ENCODE measurements at regions not wholly inside any gene's neighbourhood (a gene's known extent, or its start where the extent isn't known, plus 50 kb on each side); places are given as distances from the start of the nearest gene placed in this dataset.
A peak's percentile ranks its signal among the peaks of the same experiment; 100 is the strongest.

GRCh38 chr12:115382681-115383080, 698.7 kb upstream of the TBX3 start:
- Histone ChIP-seq H3K9me3 (ENCODE audit: insufficient read depth, low read depth, low read length) (peaks cover 2% of the 10 kb centered on the region), H2BK120ac (ENCODE audit: insufficient read depth, low read length, poor library complexity) (no peak overlapping the region), H3K27me3 (ENCODE audit: insufficient read depth, low read length) (no peaks in the 10 kb centered on the region), H2BK12ac (ENCODE audit: low read length) (no peak overlapping the region), H4K91ac (ENCODE audit: low read depth, low read length) (no peak overlapping the region), H3K27ac (ENCODE audit: low read depth, low read length) (no peak overlapping the region), H3K4ac (ENCODE audit: low read depth, low read length) (no peak overlapping the region), H3K79me2 (ENCODE audit: control insufficient read depth, insufficient read depth, low read length, poor library complexity) (no peaks in the 10 kb centered on the region), H3K4me2 (ENCODE audit: low read length) (no peak overlapping the region), H3K23ac (ENCODE audit: low read length) (no peak overlapping the region), H4K12ac (ENCODE audit: low read depth, low read length) (no peak overlapping the region), H3K18ac (ENCODE audit: low read length) (no peak overlapping the region), H3K9ac (ENCODE audit: low read length) (no peak overlapping the region), H2AFZ (ENCODE audit: insufficient read depth, low read length, poor library complexity) (no peak overlapping the region), H3K36me3 (ENCODE audit: control insufficient read depth in 1 of 2, insufficient read depth in 2 of 2, low read length in 2 of 2) (no peaks in the 10 kb centered on the region), H3K14ac (ENCODE audit: low read length) (no peak overlapping the region), H4K8ac (ENCODE audit: low read depth, low read length) (no peak overlapping the region), H2BK5ac (ENCODE audit: low read depth, low read length, poor library complexity) (no peak overlapping the region), H3K4me3 (ENCODE audit: low read depth, low read length) (no peak overlapping the region), H2AK5ac (ENCODE audit: low read length) (peak overlapping the region; percentile 44), H3K79me1 (ENCODE audit: low read length) (peaks cover 5% of the 10 kb centered on the region), H3K4me1 (ENCODE audit: control insufficient read depth in 1 of 2, insufficient read depth in 2 of 2, low read length in 2 of 2) (peaks cover 5 to 11% of the 10 kb centered on the region in 2 experiments)
- WGBS (ENCODE audit: extremely low coverage, insufficient coverage, insufficient read length), result no CpG with 5 or more reads among the region's 5 CpGs
- no peak for DNase-seq

- H3K36me3 ChIP-seq (ENCODE audit: control insufficient read depth in 1 of 2, insufficient read depth in 2 of 2, low read length in 2 of 2), result no peaks in the 10 kb centered on the region
- no peak overlapping the region for H2BK5ac ChIP-seq (ENCODE audit: low read depth, low read length, poor library complexity)
- H3K27ac ChIP-seq (ENCODE audit: low read depth, low read length), result no peak overlapping the region
- no peak for DNase-seq
- H3K4me2 ChIP-seq (ENCODE audit: low read length), result no peak overlapping the region
- H3K23ac ChIP-seq (ENCODE audit: low read length), result no peak overlapping the region
- no peak overlapping the region for H3K4ac ChIP-seq (ENCODE audit: low read depth, low read length)
- H3K4me3 ChIP-seq (ENCODE audit: low read depth, low read length), result no peak overlapping the region
- H2BK12ac ChIP-seq (ENCODE audit: low read length), result peak overlapping the region; percentile 39
- WGBS (ENCODE audit: extremely low coverage, insufficient coverage, insufficient read length), result no CpG with 5 or more reads among the region's 9 CpGs
- no peak overlapping the region for H3K18ac ChIP-seq (ENCODE audit: low read length)
- peak overlapping the region; percentile 35 for H4K91ac ChIP-seq (ENCODE audit: low read depth, low read length)
- no peak overlapping the region for H3K9ac ChIP-seq (ENCODE audit: low read length)
- H4K8ac ChIP-seq (ENCODE audit: low read depth, low read length), result no peak overlapping the region
- peaks cover 14% of the 10 kb centered on the region for H3K79me1 ChIP-seq (ENCODE audit: low read length)
- H3K27me3 ChIP-seq (ENCODE audit: insufficient read depth, low read length), result no peaks in the 10 kb centered on the region
- no peak overlapping the region for H4K12ac ChIP-seq (ENCODE audit: low read depth, low read length)
- H3K9me3 ChIP-seq (ENCODE audit: insufficient read depth, low read depth, low read length), result no peaks in the 10 kb centered on the region
- peaks cover 2% of the 10 kb centered on the region for H3K79me2 ChIP-seq (ENCODE audit: control insufficient read depth, insufficient read depth, low read length, poor library complexity)
- H2AFZ ChIP-seq (ENCODE audit: insufficient read depth, low read length, poor library complexity), result no peak overlapping the region
- no peak overlapping the region for H2AK5ac ChIP-seq (ENCODE audit: low read length)
- H3K4me1 ChIP-seq (ENCODE audit: control insufficient read depth in 1 of 2, insufficient read depth in 2 of 2, low read length in 2 of 2), result peaks cover 17 to 23% of the 10 kb centered on the region in 2 experiments
- no peak overlapping the region for H3K14ac ChIP-seq (ENCODE audit: low read length)
- peak overlapping the region; percentile 17 for H2BK120ac ChIP-seq (ENCODE audit: insufficient read depth, low read length, poor library complexity)
Measured at GRCh38 chr12:115380546-115381120, 696.7 kb upstream of the TBX3 start.

- Histone ChIP-seq H3K27ac (ENCODE audit: low read depth, low read length) (no peak overlapping the region), H3K27me3 (ENCODE audit: insufficient read depth, low read length) (no peaks in the 10 kb centered on the region), H3K4ac (ENCODE audit: low read depth, low read length) (no peak overlapping the region), H2BK12ac (ENCODE audit: low read length) (peak overlapping the region; percentile 15), H3K36me3 (ENCODE audit: control insufficient read depth in 1 of 2, insufficient read depth in 2 of 2, low read length in 2 of 2) (no peaks in the 10 kb centered on the region), H2AFZ (ENCODE audit: insufficient read depth, low read length, poor library complexity) (no peak overlapping the region), H2AK5ac (ENCODE audit: low read length) (no peak overlapping the region), H3K4me1 (ENCODE audit: control insufficient read depth in 1 of 2, insufficient read depth in 2 of 2, low read length in 2 of 2) (peaks cover 18 to 28% of the 10 kb centered on the region in 2 experiments), H3K14ac (ENCODE audit: low read length) (no peak overlapping the region), H4K12ac (ENCODE audit: low read depth, low read length) (no peak overlapping the region), H3K9ac (ENCODE audit: low read length) (no peak overlapping the region), H3K18ac (ENCODE audit: low read length) (no peak overlapping the region), H3K9me3 (ENCODE audit: insufficient read depth, low read depth, low read length) (no peaks in the 10 kb centered on the region), H2BK120ac (ENCODE audit: insufficient read depth, low read length, poor library complexity) (no peak overlapping the region), H3K79me1 (ENCODE audit: low read length) (peaks cover 26% of the 10 kb centered on the region), H2BK5ac (ENCODE audit: low read depth, low read length, poor library complexity) (no peak overlapping the region), H4K8ac (ENCODE audit: low read depth, low read length) (no peak overlapping the region), H3K4me2 (ENCODE audit: low read length) (no peak overlapping the region), H3K79me2 (ENCODE audit: control insufficient read depth, insufficient read depth, low read length, poor library complexity) (peaks cover 2% of the 10 kb centered on the region), H3K4me3 (ENCODE audit: low read depth, low read length) (no peak overlapping the region), H4K91ac (ENCODE audit: low read depth, low read length) (no peak overlapping the region), H3K23ac (ENCODE audit: low read length) (no peak overlapping the region)
- WGBS (ENCODE audit: extremely low coverage, insufficient coverage, insufficient read length), result no CpG with 5 or more reads among the region's 2 CpGs
- no peak for DNase-seq
Measured at GRCh38 chr12:115378291-115378690, 694.3 kb upstream of the TBX3 start.

- Histone ChIP-seq H2BK12ac (ENCODE audit: low read length) (no peak overlapping the region), H3K18ac (ENCODE audit: low read length) (no peak overlapping the region), H4K12ac (ENCODE audit: low read depth, low read length) (no peak overlapping the region), H3K23ac (ENCODE audit: low read length) (no peak overlapping the region), H4K8ac (ENCODE audit: low read depth, low read length) (no peak overlapping the region), H3K79me1 (ENCODE audit: low read length) (peaks cover 26% of the 10 kb centered on the region), H2AK5ac (ENCODE audit: low read length) (no peak overlapping the region), H3K14ac (ENCODE audit: low read length) (no peak overlapping the region), H3K4me1 (ENCODE audit: control insufficient read depth in 1 of 2, insufficient read depth in 2 of 2, low read length in 2 of 2) (peaks cover 18 to 28% of the 10 kb centered on the region in 2 experiments), H3K36me3 (ENCODE audit: control insufficient read depth in 1 of 2, insufficient read depth in 2 of 2, low read length in 2 of 2) (no peaks in the 10 kb centered on the region), H4K91ac (ENCODE audit: low read depth, low read length) (no peak overlapping the region), H2BK120ac (ENCODE audit: insufficient read depth, low read length, poor library complexity) (no peak overlapping the region), H3K79me2 (ENCODE audit: control insufficient read depth, insufficient read depth, low read length, poor library complexity) (peaks cover 2% of the 10 kb centered on the region), H3K4ac (ENCODE audit: low read depth, low read length) (no peak overlapping the region), H2BK5ac (ENCODE audit: low read depth, low read length, poor library complexity) (no peak overlapping the region), H3K9ac (ENCODE audit: low read length) (no peak overlapping the region), H3K27ac (ENCODE audit: low read depth, low read length) (no peak overlapping the region), H3K9me3 (ENCODE audit: insufficient read depth, low read depth, low read length) (no peaks in the 10 kb centered on the region), H3K4me2 (ENCODE audit: low read length) (no peak overlapping the region), H3K27me3 (ENCODE audit: insufficient read depth, low read length) (no peaks in the 10 kb centered on the region), H2AFZ (ENCODE audit: insufficient read depth, low read length, poor library complexity) (no peak overlapping the region), H3K4me3 (ENCODE audit: low read depth, low read length) (no peak overlapping the region)
- peak in 1 of 2 donors; percentile 57 for DNase-seq
- no CpG with 5 or more reads among the region's 7 CpGs for WGBS (ENCODE audit: extremely low coverage, insufficient coverage, insufficient read length)
Measured at GRCh38 chr12:115377779-115378178, 693.8 kb upstream of the TBX3 start.

Data from trophoblast cell (in vitro differentiated cells and primary cell).